ENCODE measurements at regions not wholly inside any gene's neighbourhood (a gene's known extent, or its start where the extent isn't known, plus 50 kb on each side); places are given as distances from the start of the nearest gene placed in this dataset.

- no peak for TF ChIP-seq CTCF (IDR thresholded peaks at IDR 0.05)
- no peak for TF ChIP-seq ZFX (IDR thresholded peaks at IDR 0.05; ENCODE audit: borderline replicate concordance)
Measured at GRCh38 chr11:79578116-79578515, 137.3 kb upstream of the TENM4 start.
